H1 (cell line): ENCODE measurements at regions not wholly inside any gene's neighbourhood (a gene's known extent, or its start where the extent isn't known, plus 50 kb on each side); places are given as distances from the start of the nearest gene placed in this dataset.

ENCODE experiments used
- CTCF ChIA-PET: fragments of 300-600 bp; sonication (Branson Sonifier 250); formaldehyde crosslinking; loops from one replicate; lab custom pipeline; 2021; ENCODE audit not compliant: partially characterized antibody; lab: Charles Lee
- POLR2A ChIA-PET: fragments of 300-600 bp; sonication (Branson Sonifier 250); formaldehyde crosslinking; loops from one replicate; lab custom pipeline; 2021; ENCODE audit warnings: inconsistent platforms; ENCODE audit not compliant: partially characterized antibody; lab: Charles Lee
- DNase-seq, 2 experiments: peaks; one replicate each; pipeline versions ENCODE4 v3.0.0 to v3.0.0-alpha.2; 2010 to 2022; ENCODE audit warnings: low spot score in 2 of 2, low read depth in 1 of 2, mixed read lengths in 1 of 2
- FAIRE-seq: peaks from 2 replicates; lab custom pipeline; 2011; peaks lifted over from hg19 to GRCh38; lab: Jason Lieb, UNC
- H2AFZ ChIP-seq: 2 replicates; pipeline ENCODE4 v1.8.1; 2012; ENCODE audit warnings: low read length, inconsistent platforms
- H2AK5ac ChIP-seq: 2 replicates; pipeline ENCODE4 v1.6.1; 2013; ENCODE audit warnings: low read depth, low read length
- H2BK120ac ChIP-seq: replicated peaks from 2 replicates; pipeline ENCODE3; 2013; ENCODE audit warnings: low read depth, low read length, inconsistent platforms
- H2BK12ac ChIP-seq: 2 replicates; pipeline ENCODE4 v1.6.1; 2013; ENCODE audit warnings: low read depth, low read length
- H2BK15ac ChIP-seq: 2 replicates; pipeline ENCODE4 v1.6.1; 2013; ENCODE audit warnings: low read length
- H2BK20ac ChIP-seq: 2 replicates; pipeline ENCODE4 v1.6.1; 2013; ENCODE audit warnings: low read length
- H2BK5ac ChIP-seq: 2 replicates; pipeline ENCODE4 v1.6.1; 2013; ENCODE audit warnings: low read depth, low read length
- H3K14ac ChIP-seq: 2 replicates; pipeline ENCODE4 v1.6.1; 2013; ENCODE audit warnings: inconsistent platforms; ENCODE audit not compliant: insufficient read length
- H3K18ac ChIP-seq: 2 replicates; pipeline ENCODE4 v1.6.1; 2013; ENCODE audit warnings: low read length; ENCODE audit errors: extremely low read depth
- H3K23ac ChIP-seq: 2 replicates; pipeline ENCODE4 v1.6.1; 2013; ENCODE audit warnings: inconsistent platforms; ENCODE audit not compliant: insufficient read length
- H3K23me2 ChIP-seq: 2 replicates; pipeline ENCODE4 v1.6.1; 2013; ENCODE audit warnings: low read depth, low read length
- H3K27ac ChIP-seq: 2 replicates; pipeline ENCODE4 v1.6.1; 2011; ENCODE audit warnings: low read depth, low read length, inconsistent platforms
- H3K27me3 ChIP-seq, 4 experiments: replicated peaks in 1 of 4; 1 replicate in 1 of 4; 2 replicates in 3 of 4; pipeline versions ENCODE4 v1.6.1 to v1.8.1; 2011 to 2013; ENCODE audit warnings: low read length in 3 of 4, mild to moderate bottlenecking in 3 of 4, inconsistent platforms in 2 of 4, mixed read lengths in 2 of 4, moderate library complexity in 1 of 4; ENCODE audit not compliant: control insufficient read depth in 3 of 4, insufficient read depth in 3 of 4; ENCODE audit errors: extremely low read depth in 1 of 4
- H3K36me3 ChIP-seq, 4 experiments: 2 replicates each; pipeline versions ENCODE4 v1.6.1 to v1.8.1; 2011 to 2013; ENCODE audit warnings: mild to moderate bottlenecking in 4 of 4, low read length in 3 of 4, moderate library complexity in 2 of 4, control low read depth in 1 of 4, inconsistent platforms in 1 of 4; ENCODE audit not compliant: insufficient read depth in 4 of 4, control insufficient read depth in 2 of 4
- H3K4ac ChIP-seq: replicated peaks from 2 replicates; pipeline ENCODE3; 2013; ENCODE audit warnings: low read length, low read depth, mixed read lengths, inconsistent platforms; ENCODE audit not compliant: insufficient read length
- H3K4me1 ChIP-seq, 4 experiments: replicated peaks in 1 of 4; 1 replicate in 1 of 4; 2 replicates in 3 of 4; pipeline versions ENCODE4 v1.6.1 to v1.8.1; 2011 to 2013; ENCODE audit warnings: low read length in 3 of 4, inconsistent platforms in 2 of 4, mixed read lengths in 1 of 4; ENCODE audit not compliant: insufficient read depth in 4 of 4, control insufficient read depth in 3 of 4
- H3K4me2 ChIP-seq, 2 experiments: 2 replicates each; pipeline versions ENCODE4 v1.6.1 to v1.8.1; 2011 to 2013; ENCODE audit warnings: low read depth in 2 of 2, low read length in 2 of 2, control low read depth in 1 of 2, inconsistent platforms in 1 of 2, mild to moderate bottlenecking in 1 of 2; ENCODE audit not compliant: insufficient read depth in 1 of 2
- H3K4me3 ChIP-seq, 4 experiments: fragments of 200-600, 300-600 bp in 1 of 4; sonication (generic), shearing (Covaris generic), sonication (Bioruptor Twin) in 1 of 4; 2 replicates each; pipeline versions ENCODE4 v1.5.1 to v1.8.1; 2011 to 2016; ENCODE audit warnings: low read length in 4 of 4, low read depth in 3 of 4, control low read depth in 2 of 4, inconsistent platforms in 2 of 4, mild to moderate bottlenecking in 2 of 4, mixed read lengths in 1 of 4, moderate library complexity in 1 of 4; ENCODE audit not compliant: insufficient read depth in 2 of 4; ENCODE audit errors: extremely low read depth in 1 of 4
- H3K56ac ChIP-seq: replicated peaks from 2 replicates; pipeline ENCODE3; 2013; ENCODE audit warnings: low read depth, mild to moderate bottlenecking, mixed read lengths, low read length, inconsistent platforms; ENCODE audit not compliant: insufficient read length
- H3K79me1 ChIP-seq: 2 replicates; pipeline ENCODE4 v1.6.1; 2013; ENCODE audit warnings: low read depth, low read length, control low read depth
- H3K79me2 ChIP-seq, 2 experiments: 2 replicates each; pipeline versions ENCODE4 v1.6.1 to v1.8.1; 2012 to 2013; ENCODE audit warnings: low read length in 2 of 2, mild to moderate bottlenecking in 2 of 2, inconsistent platforms in 1 of 2; ENCODE audit not compliant: insufficient read depth in 2 of 2, control insufficient read depth in 1 of 2
- H3K9ac ChIP-seq, 4 experiments: replicated peaks in 1 of 4; 1 replicate in 1 of 4; 2 replicates in 3 of 4; pipeline versions ENCODE4 v1.6.1 to v1.8.1; 2011 to 2013; ENCODE audit warnings: low read depth in 3 of 4, low read length in 3 of 4, control low read depth in 2 of 4, mild to moderate bottlenecking in 2 of 4, moderate library complexity in 2 of 4, inconsistent platforms in 1 of 4; ENCODE audit errors: extremely low read depth in 1 of 4
- H3K9me3 ChIP-seq, 2 experiments: 2 replicates each; pipeline versions ENCODE4 v1.6.1 to v1.8.1; 2012 to 2013; ENCODE audit warnings: mild to moderate bottlenecking in 2 of 2, moderate library complexity in 2 of 2, control low read depth in 1 of 2, inconsistent platforms in 1 of 2, low read depth in 1 of 2, low read length in 1 of 2, mixed read lengths in 1 of 2; ENCODE audit not compliant: insufficient read depth in 2 of 2
- H4K20me1 ChIP-seq, 2 experiments: replicated peaks in 1 of 2; 2 replicates each; pipeline versions ENCODE3 to v1.8.1; 2011 to 2013; ENCODE audit warnings: inconsistent platforms in 2 of 2, low read length in 2 of 2, mild to moderate bottlenecking in 1 of 2; ENCODE audit not compliant: insufficient read depth in 2 of 2, control insufficient read depth in 1 of 2
- H4K5ac ChIP-seq: 2 replicates; pipeline ENCODE4 v1.6.1; 2013; ENCODE audit warnings: low read length, low read depth, mixed read lengths, inconsistent platforms; ENCODE audit not compliant: insufficient read length
- H4K8ac ChIP-seq: 2 replicates; pipeline ENCODE4 v1.8.0; 2013; ENCODE audit warnings: mild to moderate bottlenecking, moderate library complexity, low read length, inconsistent platforms; ENCODE audit not compliant: insufficient read depth; ENCODE audit errors: extremely low read depth
- H4K91ac ChIP-seq: replicated peaks from 2 replicates; pipeline ENCODE3; 2013; ENCODE audit warnings: low read length, mixed read lengths, inconsistent platforms; ENCODE audit not compliant: insufficient read length
- BACH1 ChIP-seq: IDR thresholded peaks from 2 replicates; pipeline ENCODE4 v1.6.1; 2012; ENCODE audit warnings: low read length, improper control_type of control experiment
- CHD1 ChIP-seq: IDR thresholded peaks from 2 replicates; pipeline ENCODE4 v1.6.1; 2012; ENCODE audit warnings: low read depth, low read length, improper control_type of control experiment
- HDAC6 ChIP-seq: IDR thresholded peaks from one replicate; pipeline ENCODE4 v1.7.1; 2012; ENCODE audit warnings: low read depth, mild to moderate bottlenecking, inconsistent platforms, low read length, moderate library complexity
- SRF ChIP-seq: IDR thresholded peaks from 2 replicates; pipeline ENCODE4 v1.6.1; 2011; ENCODE audit warnings: mild to moderate bottlenecking, low read depth, low read length, moderate library complexity
- SUZ12 ChIP-seq: fragments of 200-600 bp; sonication (generic); IDR thresholded peaks from 2 replicates; pipeline ENCODE4 v1.6.1; 2012; ENCODE audit warnings: mild to moderate bottlenecking, inconsistent platforms, low read length, moderate library complexity, mixed read lengths
- WGBS, 2 experiments: shearing (Covaris generic) in 1 of 2; methylation state at CpG; one replicate each; pipeline versions ENCODE4 v1.1.6 to v1.1.7; 2013 to 2015; ENCODE audit warnings: low lambda C conversion rate in 2 of 2, mixed read lengths in 2 of 2, inconsistent platforms in 1 of 2, low coverage in 1 of 2, missing lambda C conversion rate in 1 of 2; ENCODE audit not compliant: insufficient replicate concordance in 2 of 2, insufficient coverage in 1 of 2, insufficient read length in 1 of 2; ENCODE audit errors: extremely low coverage in 1 of 2, missing lambda C conversion rate in 1 of 2; 5-methylcytosine and 5-hydroxymethylcytosine counted together

DNA sequence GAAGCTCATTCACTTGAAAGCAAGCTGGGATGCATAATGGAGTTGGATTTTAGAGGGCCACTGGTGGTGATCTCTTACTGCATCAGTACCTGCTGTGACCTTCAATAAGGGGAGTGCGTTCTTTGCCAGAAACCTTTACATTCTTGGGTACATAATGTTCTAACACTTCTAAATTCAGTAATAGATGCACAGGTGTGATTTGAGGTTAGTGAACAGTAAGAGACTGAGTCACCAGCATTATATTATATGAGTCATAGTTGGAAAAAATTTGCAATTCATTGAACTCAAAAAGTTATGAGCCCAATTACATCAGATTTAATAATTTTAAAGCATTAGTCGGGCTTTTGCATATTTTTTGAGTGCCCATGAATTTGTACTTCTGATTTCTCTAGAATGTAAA, 803.3 kb downstream of the ADCYAP1 start:
- H3K9ac ChIP-seq, result no peak overlapping the region
- no peak overlapping the region for H3K4ac ChIP-seq
- H2BK15ac ChIP-seq, result no peak overlapping the region
- H3K4me1 ChIP-seq, result no peaks in the 10 kb centered on the region
- no peak overlapping the region for H3K14ac ChIP-seq
- no peaks in the 10 kb centered on the region for H3K36me3 ChIP-seq
- H3K9me3 ChIP-seq, result no peaks in the 10 kb centered on the region
- no peak overlapping the region for H2BK12ac ChIP-seq
- H3K4me2 ChIP-seq, result no peak overlapping the region
- no peak overlapping the region for H2BK20ac ChIP-seq
- H4K5ac ChIP-seq, result no peak overlapping the region
- no peak overlapping the region for H3K56ac ChIP-seq
- ChIA-PET POLR2A (no interaction called here), CTCF (no interaction called here)
- H3K79me1 ChIP-seq, result no peaks in the 10 kb centered on the region
- H4K91ac ChIP-seq, result no peak overlapping the region
- H3K18ac ChIP-seq, result no peak overlapping the region
- no peak overlapping the region for H3K27ac ChIP-seq
- WGBS, 2 experiments, result 97% methylated on average over 2 of the region's 2 CpGs; no CpG with 5 or more reads in 1 of the 2 experiments
- H3K23ac ChIP-seq, result no peak overlapping the region
- H3K79me2 ChIP-seq, result no peaks in the 10 kb centered on the region
- FAIRE-seq (no peak), DNase-seq (no peak)
- TF ChIP-seq SRF, result no peak
- TF ChIP-seq HDAC6, result no peak
- no peak for TF ChIP-seq SUZ12
- TF ChIP-seq BACH1, result no peak
- no peak for TF ChIP-seq CHD1
- no peak overlapping the region for H2BK5ac ChIP-seq
- H4K20me1 ChIP-seq, result no peaks in the 10 kb centered on the region
- no peak overlapping the region for H4K8ac ChIP-seq
- H3K27me3 ChIP-seq, result peaks cover 0 to 1% (median 0%) of the 10 kb centered on the region in 4 experiments; a peak in 1 of 7 replicates
- H2AK5ac ChIP-seq, result no peak overlapping the region
- H2BK120ac ChIP-seq, result no peak overlapping the region
- no peak overlapping the region for H3K4me3 ChIP-seq
- no peak overlapping the region for H2AFZ ChIP-seq
- H3K23me2 ChIP-seq, result no peaks in the 10 kb centered on the region
